ENCODE measurements at regions not wholly inside any gene's neighbourhood (a gene's known extent, or its start where the extent isn't known, plus 50 kb on each side); places are given as distances from the start of the nearest gene placed in this dataset.
"Not testable (repeated sequence)": the region's sequence is repeated elsewhere in the genome, so short reads cannot be mapped to it uniquely, and the experiment has no call there.

GRCh38 chr4:45471335-45471734 lies 652.5 kb downstream of the GABRG1 start:
- DNase-seq, result no peak

GRCh38 chr4:45467157-45467556 lies 656.7 kb downstream of the GABRG1 start:
- no peak for DNase-seq

- not testable (repeated sequence) for DNase-seq
Measured at GRCh38 chr4:45460157-45460556, 663.7 kb downstream of the GABRG1 start.

- DNase-seq, result no peak
Measured at GRCh38 chr4:45455217-45455616, 668.6 kb downstream of the GABRG1 start.

- DNase-seq, result no peak
Measured at GRCh38 chr4:45453258-45453853, 670.5 kb downstream of the GABRG1 start.

GRCh38 chr4:45442466-45442865 lies 681.4 kb downstream of the GABRG1 start:
- DNase-seq, result no peak

GRCh38 chr4:45438047-45438446 lies 685.8 kb downstream of the GABRG1 start:
- no peak for DNase-seq

GRCh38 chr4:45437381-45437780 lies 686.5 kb downstream of the GABRG1 start:
- DNase-seq, result no peak

- no peak for DNase-seq
Measured at GRCh38 chr4:45425135-45425534, 698.7 kb downstream of the GABRG1 start.

GRCh38 chr4:45423896-45424295 lies 697.5 kb upstream of the GNPDA2 start:
- no peak for DNase-seq

- DNase-seq, result not testable (repeated sequence)
Measured at GRCh38 chr4:45420091-45420674, 693.8 kb upstream of the GNPDA2 start.

- DNase-seq, result no peak
Measured at GRCh38 chr4:45410701-45411210, 684.4 kb upstream of the GNPDA2 start.

- DNase-seq, result no peak
Measured at GRCh38 chr4:45409536-45409935, 683.2 kb upstream of the GNPDA2 start.

GRCh38 chr4:45408996-45409395 lies 682.6 kb upstream of the GNPDA2 start:
- DNase-seq, result no peak

- no peak for DNase-seq
Measured at GRCh38 chr4:45399116-45399515, 672.8 kb upstream of the GNPDA2 start.

GRCh38 chr4:45385306-45385705 lies 659.0 kb upstream of the GNPDA2 start:
- no peak for DNase-seq

GRCh38 chr4:45370408-45370807 lies 644.1 kb upstream of the GNPDA2 start:
- DNase-seq, result no peak

GRCh38 chr4:45368832-45369231 lies 642.5 kb upstream of the GNPDA2 start:
- no peak for DNase-seq

GRCh38 chr4:45363931-45364330 lies 637.6 kb upstream of the GNPDA2 start:
- DNase-seq, result no peak

- DNase-seq, result no peak
Measured at GRCh38 chr4:45358573-45359506, 632.5 kb upstream of the GNPDA2 start.

- DNase-seq, result no peak
Measured at GRCh38 chr4:45353161-45353560, 626.8 kb upstream of the GNPDA2 start.

- DNase-seq, result no peak
Measured at GRCh38 chr4:45350438-45350837, 624.1 kb upstream of the GNPDA2 start.

- no peak for DNase-seq
Measured at GRCh38 chr4:45349859-45350258, 623.5 kb upstream of the GNPDA2 start.
